ENCODE measurements at regions not wholly inside any gene's neighbourhood (a gene's known extent, or its start where the extent isn't known, plus 50 kb on each side); places are given as distances from the start of the nearest gene placed in this dataset.

DNA sequence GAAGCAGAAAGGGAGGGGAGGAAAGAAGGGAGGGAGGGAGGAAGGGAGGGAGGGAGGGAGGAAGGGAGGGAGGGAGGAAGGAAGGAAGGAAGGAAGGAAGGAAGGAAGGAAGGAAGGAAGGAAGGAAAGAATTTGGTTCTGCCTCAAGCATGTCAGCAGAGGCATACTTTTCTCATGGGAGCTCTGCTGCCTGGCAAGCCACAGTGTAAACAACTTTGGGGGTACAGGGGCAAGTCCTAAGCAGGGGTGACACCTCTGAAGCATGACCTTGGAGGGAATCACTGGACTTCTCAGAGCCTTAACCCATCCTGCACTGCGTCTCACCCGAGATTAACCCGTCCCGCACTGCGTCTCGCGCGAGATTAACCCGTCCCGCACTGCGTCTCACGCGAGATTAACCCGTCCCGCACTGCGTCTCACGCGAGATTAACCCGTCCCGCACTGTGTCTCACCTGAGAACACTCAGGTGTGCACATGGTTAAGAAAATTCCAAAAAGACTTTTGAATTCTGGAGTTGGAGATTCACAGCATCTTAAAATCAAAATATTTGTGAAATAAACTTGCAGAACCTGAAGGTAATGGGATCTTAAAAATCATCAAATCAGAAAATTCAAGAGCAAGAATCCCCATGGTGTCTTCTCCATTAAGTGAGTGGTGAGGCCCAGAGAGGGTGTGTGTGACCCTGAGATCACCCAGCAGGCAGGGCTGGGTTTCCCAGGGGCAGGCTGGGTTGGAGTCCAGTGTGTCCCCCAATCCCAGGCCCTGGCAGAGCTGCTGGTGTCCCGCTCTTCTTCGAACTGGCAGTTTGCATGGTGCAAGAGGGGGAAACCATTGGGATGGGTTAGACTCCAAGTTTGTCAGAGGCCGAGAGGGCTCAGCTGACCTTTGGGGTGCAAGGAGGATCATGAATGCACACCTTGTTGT, 190.4 kb downstream of the MN1 start:
- 71 to 83% (median 82%) methylated on average over 23 of the region's 23 CpGs for WGBS, 3 donors

DNA sequence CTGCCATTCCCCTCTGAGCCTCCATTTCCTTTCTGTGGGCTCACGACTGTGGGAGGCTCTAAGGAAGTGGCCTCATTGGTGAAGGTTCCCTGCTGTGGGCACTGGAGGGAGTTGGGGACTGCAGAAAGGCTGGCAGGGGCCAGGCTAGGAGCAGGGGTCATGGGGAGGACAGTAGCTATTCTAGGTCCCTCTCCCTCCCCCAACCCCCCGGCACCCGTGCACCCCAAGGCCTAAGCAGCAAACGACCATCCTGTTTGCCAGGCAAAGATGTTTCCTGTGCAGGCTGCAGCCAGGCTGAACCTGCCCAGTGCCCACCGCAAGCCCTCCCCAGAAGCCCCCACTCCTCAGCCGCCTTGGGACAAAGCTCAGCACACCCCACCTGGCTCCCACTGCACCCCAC, 189.4 kb downstream of the MN1 start:
- H3K27ac ChIP-seq, result no peak overlapping the region
- H3K36me3 ChIP-seq, result no peaks in the 10 kb centered on the region
- no peak for DNase-seq
- H3K4me3 ChIP-seq, result no peak overlapping the region
- H3K27me3 ChIP-seq, result no peaks in the 10 kb centered on the region
- WGBS, 3 donors, result 62 to 81% (median 71%) methylated on average over 4 to 6 of the region's 6 CpGs
- no peak for TF ChIP-seq EP300 (IDR thresholded peaks at IDR 0.05)
- TF ChIP-seq POLR2A (IDR thresholded peaks at IDR 0.05), result no peak
- TF ChIP-seq, protein P1, sequence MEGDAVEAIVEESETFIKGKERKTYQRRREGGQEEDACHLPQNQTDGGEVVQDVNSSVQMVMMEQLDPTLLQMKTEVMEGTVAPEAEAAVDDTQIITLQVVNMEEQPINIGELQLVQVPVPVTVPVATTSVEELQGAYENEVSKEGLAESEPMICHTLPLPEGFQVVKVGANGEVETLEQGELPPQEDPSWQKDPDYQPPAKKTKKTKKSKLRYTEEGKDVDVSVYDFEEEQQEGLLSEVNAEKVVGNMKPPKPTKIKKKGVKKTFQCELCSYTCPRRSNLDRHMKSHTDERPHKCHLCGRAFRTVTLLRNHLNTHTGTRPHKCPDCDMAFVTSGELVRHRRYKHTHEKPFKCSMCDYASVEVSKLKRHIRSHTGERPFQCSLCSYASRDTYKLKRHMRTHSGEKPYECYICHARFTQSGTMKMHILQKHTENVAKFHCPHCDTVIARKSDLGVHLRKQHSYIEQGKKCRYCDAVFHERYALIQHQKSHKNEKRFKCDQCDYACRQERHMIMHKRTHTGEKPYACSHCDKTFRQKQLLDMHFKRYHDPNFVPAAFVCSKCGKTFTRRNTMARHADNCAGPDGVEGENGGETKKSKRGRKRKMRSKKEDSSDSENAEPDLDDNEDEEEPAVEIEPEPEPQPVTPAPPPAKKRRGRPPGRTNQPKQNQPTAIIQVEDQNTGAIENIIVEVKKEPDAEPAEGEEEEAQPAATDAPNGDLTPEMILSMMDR (IDR thresholded peaks at IDR 0.05), result no peak
- H3K9me3 ChIP-seq, result no peaks in the 10 kb centered on the region
- no peaks in the 10 kb centered on the region for H3K4me1 ChIP-seq (ENCODE audit: insufficient read depth)
- intact Hi-C loops (cut with DNase I), result no loop called here

More for the DNA sequence above, 190.4 kb downstream of the MN1 start:
- Histone ChIP-seq H3K9me3 (no peaks in the 10 kb centered on the region), H3K27me3 (no peaks in the 10 kb centered on the region), H3K4me3 (no peak overlapping the region), H3K27ac (no peak overlapping the region), H3K36me3 (no peaks in the 10 kb centered on the region), H3K4me1 (ENCODE audit: insufficient read depth) (no peaks in the 10 kb centered on the region)
- intact Hi-C loops (cut with DNase I), result no loop called here
- DNase-seq, result no peak
- TF ChIP-seq EP300 (IDR thresholded peaks at IDR 0.05), result no peak
- no peak for TF ChIP-seq POLR2A (IDR thresholded peaks at IDR 0.05)
- TF ChIP-seq, protein P1 (IDR thresholded peaks at IDR 0.05), result no peak

DNA sequence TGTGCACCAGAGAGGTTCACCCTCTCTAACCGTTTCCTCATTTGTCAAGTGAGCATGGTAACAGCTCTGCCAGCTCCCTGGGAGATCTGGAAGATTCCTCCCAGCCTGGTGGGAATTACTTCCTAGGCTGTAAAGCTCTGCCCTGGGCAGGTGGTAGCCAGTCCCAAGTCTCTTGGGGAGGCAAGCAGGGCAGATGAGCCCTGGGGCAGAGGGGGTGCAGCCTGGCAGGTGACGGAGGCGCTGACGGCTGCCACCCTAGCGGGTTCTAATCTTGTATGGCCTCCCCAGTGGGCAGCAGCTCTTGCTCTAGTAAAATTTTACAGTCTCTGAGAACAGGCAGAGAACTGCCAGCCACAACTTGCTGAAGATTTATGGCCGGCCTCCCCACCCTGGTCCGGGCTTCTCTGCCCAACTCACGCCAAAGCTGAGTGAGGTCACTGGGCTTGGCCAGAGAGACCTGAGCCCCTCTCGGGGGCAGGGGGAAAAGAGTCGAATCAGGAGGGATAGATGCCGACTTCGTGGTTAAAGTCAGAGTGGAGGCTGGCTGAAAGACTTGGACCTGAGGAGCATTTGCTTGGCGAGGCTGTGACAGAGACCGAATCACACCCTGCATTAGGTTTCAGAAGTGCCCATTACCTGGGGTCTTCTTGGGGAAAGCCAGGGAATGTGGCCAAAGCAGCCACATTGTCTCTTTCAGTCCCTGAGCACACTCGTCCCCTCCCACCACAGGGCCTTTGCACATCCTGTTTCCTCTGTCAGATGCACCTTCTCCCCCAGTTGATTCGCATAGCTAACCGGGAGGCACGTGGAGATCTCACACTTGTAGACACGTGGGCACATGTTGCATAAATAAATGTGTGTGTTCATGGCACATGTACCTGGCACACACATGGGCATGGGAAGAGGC, 188.2 kb downstream of the MN1 start:
- TF ChIP-seq POLR2A (IDR thresholded peaks at IDR 0.05) (no peak), EP300 (IDR thresholded peaks at IDR 0.05) (no peak)
- TF ChIP-seq, protein P1 (IDR thresholded peaks at IDR 0.05), result no peak
- H3K4me1 ChIP-seq (ENCODE audit: insufficient read depth), result no peaks in the 10 kb centered on the region
- H3K27ac ChIP-seq, result no peak overlapping the region
- 71 to 76% (median 73%) methylated on average over 19 of the region's 19 CpGs for whole genome bisulfite sequencing, 3 donors
- H3K4me3 ChIP-seq, result no peak overlapping the region
- H3K36me3 ChIP-seq, result no peaks in the 10 kb centered on the region
- H3K9me3 ChIP-seq, result no peaks in the 10 kb centered on the region
- no peak for DNase-seq
- intact Hi-C loops (cut with DNase I), result no loop called here
- no peaks in the 10 kb centered on the region for H3K27me3 ChIP-seq

DNA sequence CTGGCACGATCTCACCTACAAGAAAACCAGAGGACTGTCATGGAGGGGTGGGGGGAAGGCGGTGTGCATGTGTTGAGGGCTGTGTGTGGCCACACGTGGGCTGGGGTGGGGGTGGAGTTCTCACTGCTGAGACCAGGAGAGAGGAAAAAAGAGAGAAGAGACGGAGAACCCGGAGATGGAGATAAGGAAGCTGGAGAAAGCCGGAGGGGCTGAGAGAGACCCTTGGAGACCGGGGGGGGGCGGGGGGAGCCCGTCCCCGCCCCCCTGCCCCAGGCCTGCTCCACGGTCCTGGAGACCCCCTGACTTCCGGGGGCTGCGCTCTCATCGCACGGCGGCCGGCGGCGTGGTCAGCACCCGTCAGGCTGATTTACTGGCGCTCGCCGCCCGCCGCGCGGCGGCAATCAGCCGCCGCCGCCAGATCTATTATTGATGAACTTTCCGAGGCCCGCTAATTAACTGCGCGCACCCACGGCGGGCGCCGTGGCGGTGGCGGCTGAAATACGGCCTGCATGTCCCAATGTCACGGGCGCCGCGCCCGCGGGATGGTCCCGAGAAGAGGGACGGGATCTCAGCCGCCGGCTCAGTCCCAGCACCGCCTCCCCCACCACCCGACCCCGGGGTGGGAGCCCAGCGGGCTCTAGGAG, 187.4 kb downstream of the MN1 start:
- no peaks in the 10 kb centered on the region for H3K4me1 ChIP-seq (ENCODE audit: insufficient read depth)
- H3K27ac ChIP-seq, result no peak overlapping the region
- WGBS, 3 donors, result 3 to 7% (median 4%) methylated on average over 34 to 56 of the region's 56 CpGs
- no peaks in the 10 kb centered on the region for H3K27me3 ChIP-seq
- no peaks in the 10 kb centered on the region for H3K9me3 ChIP-seq
- DNase-seq, result peak in 1 of 5 donors; percentile 45
- intact Hi-C loops (cut with DNase I), result no loop called here
- TF ChIP-seq POLR2A (IDR thresholded peaks at IDR 0.05) (no peak), EP300 (IDR thresholded peaks at IDR 0.05) (no peak)
- TF ChIP-seq, protein P1 (IDR thresholded peaks at IDR 0.05), result no peak
- peak overlapping the region; percentile 24 for H3K4me3 ChIP-seq
- H3K36me3 ChIP-seq, result no peaks in the 10 kb centered on the region
